Gastroesophageal sphincter (tissue), 4 donors: ENCODE measurements at regions not wholly inside any gene's neighbourhood (a gene's known extent, or its start where the extent isn't known, plus 50 kb on each side); places are given as distances from the start of the nearest gene placed in this dataset.

ENCODE experiments used
- ATAC-seq: fragments of 150-250 bp; one replicate; pipeline ENCODE4 v1.9.1; 2016; ENCODE audit warnings: mild to moderate bottlenecking, moderate library complexity
- H3K27ac ChIP-seq, 4 donors: fragments of 200-600 bp; sonication (generic) in 3 of 4; 1 replicate in 3 of 4; 2 replicates in 1 of 4; pipeline ENCODE4 v1.5.1; 2016 to 2019
- H3K27me3 ChIP-seq: fragments of 200-600 bp; sonication (generic); one replicate; pipeline ENCODE4 v1.5.1; 2019
- H3K36me3 ChIP-seq, 2 donors: fragments of 200-600 bp; sonication (generic); one replicate each; pipeline ENCODE4 v1.5.1; 2019; ENCODE audit warnings: control low read depth in 1 of 2
- H3K4me1 ChIP-seq, 3 donors: fragments of 200-600 bp; sonication (generic); 1 replicate in 2 of 3; 2 replicates in 1 of 3; pipeline ENCODE4 v1.5.1; 2016 to 2019; ENCODE audit warnings: control low read depth in 2 of 3
- H3K4me3 ChIP-seq, 2 donors: fragments of 200-600 bp; sonication (generic); one replicate each; pipeline ENCODE4 v1.5.1; 2019; ENCODE audit warnings: mild to moderate bottlenecking in 1 of 2, moderate library complexity in 1 of 2
- H3K9me3 ChIP-seq, 3 donors: fragments of 200-600 bp; sonication (generic); one replicate each; pipeline ENCODE4 v1.5.1; 2017 to 2019; ENCODE audit warnings: control low read depth in 2 of 3
- EP300 ChIP-seq: sonication (generic); formaldehyde crosslinking; IDR thresholded peaks from one replicate; pipeline ENCODE4 v1.6.1; 2017; ENCODE audit warnings: antibody characterized with exemption, mild to moderate bottlenecking
- POLR2A ChIP-seq, 2 donors: fragments of 450-650 bp; IDR thresholded peaks; one replicate each; pipeline ENCODE4 v1.6.1; 2017; ENCODE audit warnings: antibody characterized with exemption in 2 of 2, mild to moderate bottlenecking in 2 of 2, moderate library complexity in 1 of 2
- POLR2AphosphoS5 ChIP-seq: sonication (generic); formaldehyde crosslinking; IDR thresholded peaks from one replicate; pipeline ENCODE4 v1.6.1; 2017; ENCODE audit warnings: antibody characterized with exemption
- WGBS, 2 donors: methylation state at CpG; one replicate each; pipeline ENCODE4 v1.1.5; 2018; ENCODE audit warnings: low coverage in 1 of 2; 5-methylcytosine and 5-hydroxymethylcytosine counted together
- TF ChIP-seq, protein P1 (sequence below), 4 experiments: fragments of 200-600 bp in 2 of 4; fragments of 450-650 bp in 2 of 4; sonication (generic) in 1 of 4; IDR thresholded peaks; one replicate each; pipeline ENCODE4 v1.5.1; 2017 to 2019; ENCODE audit warnings: antibody characterized with exemption in 4 of 4, mild to moderate bottlenecking in 2 of 4, moderate library complexity in 2 of 4

DNA sequence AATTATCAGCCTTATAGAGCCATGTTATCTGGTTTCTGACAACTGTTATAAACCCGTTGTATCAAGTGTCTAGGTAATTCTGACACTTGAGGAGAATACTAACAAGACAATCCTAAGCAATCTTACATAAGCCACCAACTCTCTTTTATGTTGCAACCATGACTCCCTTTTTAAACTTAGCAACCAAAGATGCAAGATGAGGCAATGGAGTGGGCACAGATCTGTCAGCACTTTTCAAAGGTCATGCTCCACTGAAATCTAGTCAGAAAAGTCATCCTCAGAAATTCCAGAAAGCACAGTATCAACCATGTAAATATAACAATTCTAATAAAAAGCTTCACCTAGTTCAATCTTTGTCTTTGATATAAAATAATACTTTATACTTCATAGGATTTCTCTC lies 77.0 kb upstream of the SEMA3A start:
- Histone ChIP-seq H3K27ac (no peak overlapping the region), H3K36me3 (no peaks in the 10 kb centered on the region), H3K4me1 (peaks cover 0 to 9% (median 0%) of the 10 kb centered on the region in 3 donors), H3K27me3 (no peaks in the 10 kb centered on the region), H3K4me3 (no peak overlapping the region), H3K9me3 (no peaks in the 10 kb centered on the region)
- ATAC-seq, result no peak
- TF ChIP-seq POLR2A (IDR thresholded peaks at IDR 0.05) (no peak), POLR2AphosphoS5 (no peak), EP300 (no peak)
- TF ChIP-seq, protein P1, sequence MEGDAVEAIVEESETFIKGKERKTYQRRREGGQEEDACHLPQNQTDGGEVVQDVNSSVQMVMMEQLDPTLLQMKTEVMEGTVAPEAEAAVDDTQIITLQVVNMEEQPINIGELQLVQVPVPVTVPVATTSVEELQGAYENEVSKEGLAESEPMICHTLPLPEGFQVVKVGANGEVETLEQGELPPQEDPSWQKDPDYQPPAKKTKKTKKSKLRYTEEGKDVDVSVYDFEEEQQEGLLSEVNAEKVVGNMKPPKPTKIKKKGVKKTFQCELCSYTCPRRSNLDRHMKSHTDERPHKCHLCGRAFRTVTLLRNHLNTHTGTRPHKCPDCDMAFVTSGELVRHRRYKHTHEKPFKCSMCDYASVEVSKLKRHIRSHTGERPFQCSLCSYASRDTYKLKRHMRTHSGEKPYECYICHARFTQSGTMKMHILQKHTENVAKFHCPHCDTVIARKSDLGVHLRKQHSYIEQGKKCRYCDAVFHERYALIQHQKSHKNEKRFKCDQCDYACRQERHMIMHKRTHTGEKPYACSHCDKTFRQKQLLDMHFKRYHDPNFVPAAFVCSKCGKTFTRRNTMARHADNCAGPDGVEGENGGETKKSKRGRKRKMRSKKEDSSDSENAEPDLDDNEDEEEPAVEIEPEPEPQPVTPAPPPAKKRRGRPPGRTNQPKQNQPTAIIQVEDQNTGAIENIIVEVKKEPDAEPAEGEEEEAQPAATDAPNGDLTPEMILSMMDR (IDR thresholded peaks at IDR 0.05), result no peak
- WGBS, 2 donors, result 72 to 77% methylated on average over 1 of the region's 1 CpG

DNA sequence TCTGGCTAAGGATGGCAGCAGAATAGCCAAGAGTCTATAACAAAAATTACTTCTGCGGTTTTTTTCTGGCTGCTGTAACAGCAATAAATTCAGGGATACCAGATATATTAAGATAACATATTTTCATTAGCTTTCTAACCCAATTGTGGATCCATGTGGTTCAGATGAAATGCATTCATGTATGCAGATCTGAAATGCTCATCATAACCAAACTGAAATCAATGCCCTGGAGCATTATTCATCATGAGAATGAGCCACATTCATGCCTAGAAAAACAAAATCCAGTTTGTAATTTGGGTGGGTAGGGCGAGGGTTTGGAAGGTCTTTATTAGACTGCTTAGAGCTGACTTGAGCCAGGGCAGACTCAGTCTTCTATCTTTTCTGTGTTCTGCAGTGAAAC lies 69.8 kb upstream of the SEMA3A start:
- H3K27ac ChIP-seq, result peak overlapping the region in 1 of 4 donors; percentile 9
- H3K4me3 ChIP-seq, result no peak overlapping the region
- no peak for TF ChIP-seq EP300
- TF ChIP-seq POLR2A (IDR thresholded peaks at IDR 0.05), result no peak
- TF ChIP-seq, protein P1 (IDR thresholded peaks at IDR 0.05), result no peak
- no peak for TF ChIP-seq POLR2AphosphoS5
- peaks cover 0 to 33% (median 7%) of the 10 kb centered on the region in 3 donors for H3K4me1 ChIP-seq
- ATAC-seq, result no peak
- no peaks in the 10 kb centered on the region for H3K9me3 ChIP-seq
- no peaks in the 10 kb centered on the region for H3K36me3 ChIP-seq
- 57 to 62% methylated on average over 2 of the region's 2 CpGs for WGBS, 2 donors
- H3K27me3 ChIP-seq, result no peaks in the 10 kb centered on the region

DNA sequence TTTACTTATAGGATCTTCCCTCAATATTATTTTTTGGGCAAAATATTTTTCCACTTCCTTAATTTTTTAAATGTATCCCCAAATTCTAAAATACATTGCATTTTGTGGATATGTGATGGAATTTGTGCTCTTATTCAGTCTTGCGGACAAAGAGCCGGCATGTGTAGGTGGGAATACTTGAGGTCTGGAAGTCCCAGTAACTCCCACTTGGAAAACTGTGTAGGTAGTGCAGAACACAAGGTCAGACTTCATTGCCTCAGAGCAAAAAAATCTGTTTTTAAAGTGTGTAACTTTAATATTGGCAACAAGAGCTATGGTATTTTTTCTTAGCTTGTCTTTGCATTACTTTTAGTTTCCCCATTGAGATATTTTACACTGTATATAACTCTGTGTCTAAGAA lies 68.5 kb upstream of the SEMA3A start:
- no peak overlapping the region for H3K4me3 ChIP-seq
- H3K27ac ChIP-seq, result no peak overlapping the region
- TF ChIP-seq POLR2A (IDR thresholded peaks at IDR 0.05), result no peak
- TF ChIP-seq, protein P1 (IDR thresholded peaks at IDR 0.05), result no peak
- no peak for TF ChIP-seq EP300
- no peak for TF ChIP-seq POLR2AphosphoS5
- 69 to 100% methylated on average over 2 of the region's 2 CpGs for WGBS, 2 donors
- H3K27me3 ChIP-seq, result no peaks in the 10 kb centered on the region
- no peak for ATAC-seq
- H3K9me3 ChIP-seq, result no peaks in the 10 kb centered on the region
- no peaks in the 10 kb centered on the region for H3K36me3 ChIP-seq
- peaks cover 0 to 33% (median 7%) of the 10 kb centered on the region in 3 donors for H3K4me1 ChIP-seq

DNA sequence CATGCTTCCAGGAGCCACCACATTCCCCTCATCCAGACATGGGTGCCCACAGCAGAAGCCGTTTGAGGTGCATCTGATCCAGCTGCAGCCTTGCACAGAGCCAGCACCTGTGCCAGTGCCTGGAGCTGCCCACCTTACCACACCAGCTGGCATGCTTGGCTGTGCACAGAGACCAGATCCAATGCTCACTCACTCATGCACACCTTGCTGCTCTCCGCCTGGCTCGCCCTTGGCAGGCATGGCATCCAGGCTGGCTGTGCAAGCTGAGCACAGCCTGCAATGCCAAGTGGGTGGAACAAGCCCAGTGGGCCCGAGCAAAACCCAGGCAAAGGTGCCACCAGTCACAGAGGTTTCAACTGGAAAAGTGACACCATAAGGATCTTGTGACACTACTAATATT lies 66.9 kb upstream of the SEMA3A start:
- TF ChIP-seq, protein P1 (IDR thresholded peaks at IDR 0.05), result no peak
- WGBS, 2 donors, result 90% methylated on average over 2 of the region's 4 CpGs; no CpG with 5 or more reads in 1 of the 2 donors
- H3K4me1 ChIP-seq, result peaks cover 0 to 36% (median 7%) of the 10 kb centered on the region in 3 donors
- H3K36me3 ChIP-seq, result no peaks in the 10 kb centered on the region
- H3K4me3 ChIP-seq, result no peak overlapping the region
- no peak overlapping the region for H3K27ac ChIP-seq
- no peaks in the 10 kb centered on the region for H3K27me3 ChIP-seq
- no peak for ATAC-seq
- no peaks in the 10 kb centered on the region for H3K9me3 ChIP-seq

DNA sequence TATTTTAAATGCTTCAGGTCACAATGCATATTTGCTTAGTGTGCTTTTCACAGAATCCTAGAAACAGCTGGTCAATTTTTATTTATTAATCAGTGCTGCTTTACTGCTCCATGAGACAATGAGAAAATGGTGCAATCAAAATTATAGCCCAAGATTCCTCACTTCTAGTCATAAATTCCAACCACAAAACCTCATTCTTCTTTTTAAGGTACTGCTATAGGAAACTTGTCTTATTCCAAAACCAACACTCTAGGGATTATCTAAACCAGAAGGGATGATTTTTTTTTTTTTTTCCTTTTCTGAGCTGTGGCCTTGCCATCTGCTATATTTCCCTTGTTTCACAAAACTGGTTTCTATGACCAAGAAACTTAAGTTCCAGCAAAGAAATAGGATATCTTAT lies 64.0 kb upstream of the SEMA3A start:
- no peak for ATAC-seq
- H3K27me3 ChIP-seq, result no peaks in the 10 kb centered on the region
- no peaks in the 10 kb centered on the region for H3K9me3 ChIP-seq
- no peaks in the 10 kb centered on the region for H3K36me3 ChIP-seq
- TF ChIP-seq, protein P1 (IDR thresholded peaks at IDR 0.05), result no peak
- no peak for TF ChIP-seq EP300
- TF ChIP-seq POLR2A (IDR thresholded peaks at IDR 0.05), result no peak
- H3K27ac ChIP-seq, result no peak overlapping the region
- H3K4me3 ChIP-seq, result no peak overlapping the region
- H3K4me1 ChIP-seq, result peaks cover 0 to 21% (median 0%) of the 10 kb centered on the region in 3 donors
